GM18870 (cell line): ENCODE measurements at regions not wholly inside any gene's neighbourhood (a gene's known extent, or its start where the extent isn't known, plus 50 kb on each side); places are given as distances from the start of the nearest gene placed in this dataset.
A peak's percentile ranks its signal among the peaks of the same experiment; 100 is the strongest.
"Not testable (repeated sequence)": the region's sequence is repeated elsewhere in the genome, so short reads cannot be mapped to it uniquely, and the experiment has no call there.

Source experiments
- ATAC-seq: cut with Tn5 transposase; IDR thresholded peaks from one replicate; pipeline ENCODE4 v1.9.1; 2021; ENCODE audit warnings: moderate library complexity; ENCODE audit not compliant: unreplicated experiment

DNA sequence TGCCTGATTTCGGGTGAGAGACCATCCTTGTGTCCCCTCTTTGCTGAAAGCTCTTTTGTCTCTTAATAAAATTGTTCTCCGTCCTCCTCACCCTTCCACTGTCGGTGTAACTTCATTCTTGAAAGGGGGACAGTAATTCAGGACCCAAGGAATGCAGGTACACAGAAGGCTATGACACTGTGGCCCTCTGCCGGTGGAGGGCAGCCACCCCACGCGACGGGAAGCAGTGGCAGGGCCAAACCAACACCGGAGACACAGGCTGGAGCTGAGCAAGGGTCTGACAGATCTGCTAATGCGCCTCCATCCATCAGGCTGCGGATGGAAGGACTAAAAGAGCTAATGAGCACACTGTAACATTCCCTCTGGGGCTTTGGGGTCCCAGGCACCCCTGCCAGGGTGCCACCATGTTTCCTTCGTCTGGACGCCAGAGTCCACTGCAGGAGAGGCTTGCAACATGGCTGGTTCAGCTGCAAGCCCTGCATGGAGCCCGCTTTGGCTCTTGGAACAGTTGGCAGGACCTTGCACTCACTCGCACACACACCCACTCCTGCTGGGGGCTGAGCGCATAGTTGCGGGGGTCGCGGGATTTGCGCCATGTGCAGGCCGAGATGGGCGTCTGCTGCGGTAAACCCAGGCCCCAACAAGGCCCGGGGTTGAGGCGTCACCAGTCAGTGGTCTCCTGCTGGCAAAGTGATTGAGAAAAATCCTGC lies 544.1 kb upstream of the CDH7 start:
- ATAC-seq, result no peak

GRCh38 chr18:65202091-65202490 lies 548.7 kb upstream of the CDH7 start:
- ATAC-seq, result no peak

- ATAC-seq, result no peak
Observed at GRCh38 chr18:65175681-65176080, 575.1 kb upstream of the CDH7 start.

DNA sequence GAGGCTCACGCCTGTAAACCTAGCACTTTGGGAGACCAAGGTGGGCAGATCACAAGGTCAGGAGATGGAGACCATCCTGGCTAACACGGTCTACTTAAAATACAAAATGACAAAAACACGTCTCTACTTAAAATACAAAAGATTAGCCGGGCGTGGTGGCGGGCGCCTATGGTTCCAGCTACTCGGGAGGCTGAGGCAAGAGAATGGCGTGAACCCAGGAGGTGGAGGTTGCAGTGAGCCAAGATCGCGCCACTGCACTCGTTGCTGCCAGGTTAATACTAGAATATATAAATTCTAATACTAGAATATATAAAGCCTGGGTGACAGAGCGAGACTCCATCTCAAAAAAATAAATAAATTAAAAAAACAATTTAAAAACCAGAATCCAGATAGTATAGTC lies 588.7 kb upstream of the CDH7 start:
- not testable (repeated sequence) for ATAC-seq

DNA sequence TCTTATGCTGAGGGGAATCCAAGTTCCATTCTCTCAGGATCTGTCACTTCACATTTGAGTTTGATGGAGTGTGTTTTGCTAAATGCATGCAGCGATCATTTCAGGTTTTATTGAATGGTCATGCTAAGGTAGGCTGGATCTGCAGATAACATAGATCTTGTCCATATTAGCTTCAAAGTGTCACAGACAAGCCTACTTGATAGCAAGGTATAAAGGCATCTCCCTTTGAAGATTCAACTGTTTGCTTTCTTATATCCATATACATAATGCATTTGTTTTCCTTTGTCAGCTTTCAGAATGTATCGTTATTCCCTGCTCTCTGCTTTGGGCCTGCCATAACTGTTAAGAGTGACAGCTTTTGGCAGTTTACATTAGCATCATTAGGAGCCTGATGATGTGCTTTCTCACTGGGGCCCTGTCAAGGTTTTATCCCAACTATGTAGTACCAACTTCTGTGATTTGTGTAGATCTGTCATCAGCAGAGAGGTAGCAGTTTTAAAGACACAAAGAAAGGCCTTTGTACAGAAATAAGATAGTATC lies 604.3 kb upstream of the CDH7 start:
- no peak for ATAC-seq

DNA sequence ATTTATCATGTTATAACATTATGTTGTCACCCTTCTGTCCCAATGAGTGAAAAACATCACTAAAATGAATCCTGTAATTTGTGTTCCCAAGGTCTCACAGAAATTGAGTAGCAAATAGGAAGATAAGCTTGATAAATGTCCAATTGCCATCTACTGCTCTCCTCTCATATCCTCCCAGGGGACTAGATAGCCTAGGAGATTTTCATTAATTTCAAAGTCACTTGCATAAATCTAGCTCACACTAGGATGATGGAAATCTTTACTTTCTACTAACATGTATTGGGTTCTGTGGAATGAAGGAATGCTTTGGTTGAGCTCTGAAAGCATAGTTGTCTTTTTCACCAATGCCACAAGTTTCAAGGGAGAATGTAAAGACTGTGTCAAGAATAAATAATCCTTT lies 605.5 kb upstream of the CDH7 start:
- ATAC-seq, result no peak

- ATAC-seq, result no peak
Observed at GRCh38 chr18:65133610-65134009, 617.2 kb upstream of the CDH7 start.

GRCh38 chr18:65124633-65125032 lies 626.2 kb upstream of the CDH7 start:
- peak; percentile 65 for ATAC-seq

- no peak for ATAC-seq
Observed at GRCh38 chr18:65103864-65104263, 646.9 kb upstream of the CDH7 start.

DNA sequence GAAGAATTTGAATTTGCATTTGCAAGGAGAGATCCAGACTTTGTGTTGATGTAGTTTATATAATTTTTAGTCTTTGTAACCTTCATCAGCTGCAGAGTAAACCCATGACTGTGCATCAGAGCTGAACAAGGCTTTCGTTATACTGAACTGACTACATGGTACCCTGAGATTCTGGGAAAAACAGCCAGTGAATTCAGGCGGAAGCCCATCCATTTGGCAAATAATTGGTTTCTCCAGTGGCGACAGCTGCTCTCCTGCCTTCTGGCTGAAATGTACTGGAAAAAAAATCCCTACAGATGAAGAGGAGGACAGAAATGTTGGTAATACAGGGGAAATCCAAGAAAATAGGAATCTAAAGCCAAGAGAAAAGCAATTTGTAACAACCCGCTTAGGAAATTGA lies 657.5 kb upstream of the CDH7 start:
- ATAC-seq, result no peak

DNA sequence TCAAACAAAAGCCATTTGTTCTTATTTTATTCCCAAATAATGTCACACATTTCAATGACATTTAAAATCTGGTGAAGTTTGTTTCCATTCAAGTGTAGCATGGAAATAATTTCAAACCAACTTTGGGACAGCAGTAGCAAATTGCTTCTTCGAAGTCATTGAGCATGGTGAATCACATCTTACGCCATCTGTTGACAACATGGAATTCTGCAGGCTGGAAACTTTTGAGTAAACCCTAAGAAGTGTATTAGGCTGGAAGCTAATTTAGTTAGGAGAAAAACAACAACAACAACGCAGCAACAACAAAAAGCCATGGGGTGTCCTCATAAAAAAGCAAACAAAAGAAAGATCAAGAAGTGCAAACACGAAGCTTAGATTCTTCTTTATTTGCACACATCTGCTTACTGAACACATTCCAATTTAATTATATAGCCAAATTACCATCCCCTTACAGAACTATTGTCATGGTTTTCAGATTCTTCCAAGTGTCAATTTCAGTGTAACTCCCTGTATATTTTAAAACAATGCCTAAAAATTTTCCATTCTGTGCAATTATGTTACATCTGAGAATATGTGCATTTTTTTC lies 659.0 kb upstream of the CDH7 start:
- ATAC-seq, result peak; percentile 88

- ATAC-seq, result no peak
Observed at GRCh38 chr18:65082907-65083306, 667.9 kb upstream of the CDH7 start.

DNA sequence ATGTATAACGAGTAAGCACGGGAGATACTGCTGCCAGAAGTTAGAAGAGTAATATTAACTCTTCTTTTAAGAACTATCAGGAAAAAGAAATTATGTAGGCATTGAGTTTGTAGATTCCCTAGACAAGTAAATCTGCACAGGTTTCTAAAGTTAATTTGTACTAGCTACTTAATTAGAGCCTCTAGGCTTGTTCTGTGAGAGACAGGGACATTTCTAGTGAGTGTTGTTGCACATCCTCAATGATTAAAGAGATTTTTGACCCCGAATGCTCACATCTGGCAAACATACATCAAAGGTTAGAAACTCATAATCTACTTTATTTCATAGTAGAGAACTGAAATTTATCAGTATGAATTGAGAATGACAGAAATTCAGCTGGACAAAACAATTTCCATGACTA lies 669.0 kb upstream of the CDH7 start:
- ATAC-seq, result no peak

DNA sequence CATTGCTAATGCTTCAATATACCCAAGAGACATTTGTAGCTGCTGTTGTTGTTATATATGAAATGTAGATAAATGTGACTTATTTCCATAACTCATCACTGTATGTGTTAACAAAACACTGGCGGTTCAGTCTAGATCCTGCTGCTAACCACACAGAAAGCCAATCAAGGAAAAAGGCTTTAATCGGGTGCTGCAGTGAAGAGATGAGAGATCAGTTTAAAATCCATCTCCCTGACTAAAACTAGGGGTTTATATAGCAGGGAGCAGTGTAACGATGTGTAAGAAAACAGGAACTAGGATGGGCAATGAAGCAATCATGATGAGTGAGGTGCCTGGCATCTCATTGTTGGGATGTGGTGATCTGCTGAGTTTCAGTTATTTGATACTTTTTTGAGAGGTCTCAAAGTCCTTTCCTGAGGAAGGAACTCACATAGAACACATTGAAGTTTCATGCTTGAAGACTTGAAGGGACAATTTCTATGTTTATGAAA lies 677.7 kb upstream of the CDH7 start:
- ATAC-seq, result no peak

- peak; percentile 40 for ATAC-seq
Observed at GRCh38 chr18:65057439-65058083, 693.3 kb upstream of the CDH7 start.

DNA sequence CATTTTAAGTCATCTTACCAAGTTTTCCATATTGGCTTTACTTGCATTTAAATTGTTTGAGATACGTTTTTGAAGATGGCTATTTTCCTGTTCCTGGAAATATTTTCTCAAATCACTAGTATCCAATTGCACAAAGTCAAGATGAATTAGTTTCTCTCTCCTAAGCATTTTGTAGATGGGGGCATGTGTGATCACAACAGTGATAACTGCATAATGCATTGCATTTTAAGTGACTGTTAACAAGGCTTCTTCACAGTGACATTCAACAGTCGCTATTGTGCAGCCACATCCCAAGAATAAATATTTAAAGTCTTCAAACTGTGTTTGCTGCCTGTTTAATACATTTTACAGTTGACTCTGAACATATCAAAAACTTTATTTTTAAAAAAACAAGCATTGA lies 694.2 kb upstream of the CDH7 start:
- no peak for ATAC-seq

DNA sequence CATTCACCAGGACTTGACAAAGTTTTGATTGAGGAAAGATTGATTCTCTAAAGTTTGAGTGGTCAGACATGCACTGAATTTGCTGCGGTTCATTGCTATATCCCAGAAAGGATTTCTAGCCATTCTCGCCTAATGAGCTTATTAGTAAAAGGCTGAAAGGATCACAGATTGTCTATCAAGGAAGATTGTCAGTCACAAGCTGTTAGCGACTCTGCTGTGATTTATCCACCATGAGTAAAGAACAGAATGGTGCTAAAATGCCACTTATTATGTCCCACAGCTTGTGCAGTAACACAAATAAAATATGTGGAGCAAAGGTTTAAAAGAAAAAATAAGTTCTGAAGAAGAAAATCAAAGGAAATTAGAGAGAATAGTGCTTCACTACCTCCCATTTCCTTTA lies 701.2 kb upstream of the CDH7 start:
- ATAC-seq, result no peak

GRCh38 chr18:65039578-65039977 lies 711.2 kb upstream of the CDH7 start:
- ATAC-seq, result no peak

DNA sequence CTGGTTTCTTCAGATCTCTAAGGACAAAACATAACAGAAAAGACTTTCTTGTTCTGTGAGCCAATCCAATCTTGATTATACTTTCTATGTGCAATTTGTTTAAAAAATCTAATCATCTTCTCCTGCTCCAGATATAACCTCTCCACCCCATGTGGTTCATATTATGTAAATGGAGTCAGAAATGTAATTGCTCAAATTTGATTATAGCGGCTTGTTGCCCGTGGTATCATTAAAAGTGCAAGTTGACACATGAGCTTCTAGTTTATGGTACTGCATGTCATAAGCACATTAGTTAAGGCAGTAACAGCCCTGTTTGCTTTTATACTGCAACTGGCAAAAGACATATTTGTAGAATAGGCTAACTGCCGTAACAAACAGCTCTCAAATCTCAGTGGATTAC lies 715.1 kb upstream of the CDH7 start:
- no peak for ATAC-seq

DNA sequence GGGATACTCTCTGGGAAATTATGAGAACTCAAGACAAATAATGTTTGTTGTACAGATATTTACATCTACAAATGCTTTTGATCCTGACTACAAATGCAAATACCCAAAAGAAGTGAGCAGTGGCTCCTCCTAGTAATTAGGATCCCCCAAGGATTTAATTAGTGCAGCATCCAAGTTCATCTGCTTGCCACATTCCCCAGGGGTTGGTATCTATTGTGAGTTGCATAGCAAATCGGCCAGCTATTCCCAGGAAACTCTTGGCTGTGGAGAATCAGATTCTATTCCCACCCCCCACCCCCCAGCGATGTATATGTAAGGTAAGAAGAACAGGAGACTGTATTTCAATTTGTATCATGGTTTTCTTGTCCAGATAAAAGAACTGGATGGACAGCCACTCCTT lies 725.1 kb upstream of the CDH7 start:
- ATAC-seq, result no peak

DNA sequence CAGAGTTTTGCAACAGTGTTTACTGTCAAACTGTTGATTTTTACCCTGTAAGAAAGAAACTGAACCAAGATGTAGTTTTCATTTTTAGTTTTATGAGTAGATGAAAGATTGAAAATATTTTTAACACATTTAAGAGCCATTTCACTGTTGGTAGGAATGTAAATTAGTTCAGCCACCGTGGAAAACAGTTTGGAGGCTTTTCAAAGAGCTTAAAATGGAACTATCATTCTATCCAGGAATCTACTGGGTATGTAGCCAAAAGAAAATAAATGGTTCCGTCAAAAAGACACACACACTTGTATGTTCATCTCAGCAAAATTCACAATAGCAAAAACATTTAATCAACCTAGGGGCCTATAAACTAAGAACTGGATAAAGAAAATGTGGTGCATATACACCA lies 729.8 kb upstream of the CDH7 start:
- no peak for ATAC-seq

DNA sequence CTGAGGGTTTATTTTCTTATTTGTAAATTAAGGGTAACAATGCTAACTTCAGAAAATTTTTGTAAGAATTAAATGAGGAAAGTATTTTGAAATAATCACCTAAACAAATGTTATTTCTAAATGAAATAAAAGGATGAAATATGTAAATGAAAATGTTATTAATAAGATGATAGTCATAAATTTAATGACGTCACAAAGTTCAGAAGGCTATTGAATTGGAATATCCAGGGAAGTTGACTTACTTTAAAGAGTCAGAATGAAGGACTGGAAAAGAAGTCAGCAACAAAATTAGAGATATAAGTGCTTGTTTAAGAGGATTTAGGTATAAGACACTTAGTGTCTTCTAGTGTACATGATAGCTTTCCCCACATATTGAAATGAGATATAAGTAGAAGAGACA lies 732.6 kb upstream of the CDH7 start:
- no peak for ATAC-seq
